Fibroblast of lung (primary cell): ENCODE measurements at regions not wholly inside any gene's neighbourhood (a gene's known extent, or its start where the extent isn't known, plus 50 kb on each side); places are given as distances from the start of the nearest gene placed in this dataset.

Source experiments
- CTCF ChIP-seq, 2 donors: IDR thresholded peaks in 1 of 2; conservative IDR thresholded peaks in 1 of 2; 1 replicate in 1 of 2; 2 replicates in 1 of 2; pipeline ENCODE4 v1.5.1; 2011 to 2012; ENCODE audit warnings: low read length in 2 of 2, control low read depth in 1 of 2, inconsistent platforms in 1 of 2, low read depth in 1 of 2, mild to moderate bottlenecking in 1 of 2
- EZH2 ChIP-seq: IDR thresholded peaks from 2 replicates; pipeline ENCODE4 v1.5.1; 2012; ENCODE audit warnings: low read length, control low read depth, mild to moderate bottlenecking; ENCODE audit errors: missing control alignments

DNA sequence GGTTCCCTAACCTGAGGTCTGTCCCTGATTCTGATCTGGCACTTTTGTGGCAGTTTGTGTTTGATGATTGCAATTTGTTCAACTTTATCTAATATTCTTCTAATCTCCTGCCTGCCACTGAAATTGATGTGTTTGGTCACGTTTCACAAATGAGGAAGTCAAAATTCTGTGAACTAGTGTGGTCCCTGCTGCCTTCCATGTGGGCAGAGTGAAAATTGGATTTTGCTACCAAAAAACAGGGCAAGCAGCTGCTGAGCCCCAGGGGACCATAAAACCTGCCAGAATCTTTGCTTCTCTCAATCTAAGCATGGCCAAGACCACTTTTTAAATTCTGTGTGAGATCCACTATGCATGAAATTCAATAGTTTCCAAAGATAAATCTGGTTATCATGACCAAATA, 195.5 kb upstream of the CYRIA start:
- TF ChIP-seq CTCF (conservative IDR thresholded peaks at IDR 0.05 in 1 of 2, IDR thresholded peaks at IDR 0.05 in 1 of 2; ENCODE audit: low read depth in 1 of 2, low read length in 2 of 2) (no peak), EZH2 (no peak)
